ENCODE measurements at regions not wholly inside any gene's neighbourhood (a gene's known extent, or its start where the extent isn't known, plus 50 kb on each side); places are given as distances from the start of the nearest gene placed in this dataset.

- Histone ChIP-seq H3K36me3 (ENCODE audit: control insufficient read depth in 2 of 2, extremely low read depth in 1 of 2, insufficient read depth in 2 of 2, low read length in 2 of 2) (no peaks in the 10 kb centered on the region), H3K4me2 (ENCODE audit: insufficient read depth, low read length) (no peak overlapping the region), H3K9me1 (replicated peaks; ENCODE audit: control insufficient read depth, extremely low read depth, insufficient read depth, low read length) (no peaks in the 10 kb centered on the region), H3K79me2 (ENCODE audit: control insufficient read depth, insufficient read depth, low read length) (no peaks in the 10 kb centered on the region), H3K27me3 (ENCODE audit: control insufficient read depth in 2 of 2, insufficient read depth in 2 of 2, low read length in 2 of 2) (no peaks in the 10 kb centered on the region), H3K27ac (ENCODE audit: insufficient read depth, low read depth, low read length) (no peak overlapping the region), H3K4me3 (replicated peaks in 1 of 3; ENCODE audit: insufficient read depth in 1 of 3, low read depth in 1 of 3, low read length in 3 of 3) (no peak overlapping the region), H3K9ac (replicated peaks; ENCODE audit: extremely low read depth, insufficient read depth, low read length) (no peak overlapping the region), H4K20me1 (replicated peaks; ENCODE audit: control insufficient read depth, extremely low read depth, insufficient read depth, low read length) (no peaks in the 10 kb centered on the region), H2AFZ (ENCODE audit: low read depth, low read length) (no peak overlapping the region), H3K4me1 (ENCODE audit: control insufficient read depth, extremely low read depth, insufficient read depth, low read length) (no peaks in the 10 kb centered on the region), H3K9me3 (replicated peaks; ENCODE audit: control insufficient read depth, insufficient read depth, low read length) (peaks cover 2% of the 10 kb centered on the region)
- TF ChIP-seq MYC (IDR thresholded peaks at IDR 0.05; ENCODE audit: low read depth, low read length) = no peak
- TF ChIP-seq JUN (IDR thresholded peaks at IDR 0.05; ENCODE audit: borderline replicate concordance, insufficient read depth, insufficient read length, low read depth) = no peak
- no peak for TF ChIP-seq FOS (IDR thresholded peaks at IDR 0.05; ENCODE audit: borderline replicate concordance, insufficient read depth, low read length)
- no peak for TF ChIP-seq GATA2 (IDR thresholded peaks at IDR 0.05; ENCODE audit: insufficient read depth, insufficient read length, low read depth, low read length)
- FAIRE-seq (no peak), DNase-seq (ENCODE audit: low read depth, low spot score) (no peak)
- ChIA-PET POLR2A (no interaction called here), CTCF (no interaction called here)
- intact Hi-C loops (cut with micrococcal nuclease) (no loop called here), dilution Hi-C loops (cut with MboI; ENCODE audit: extremely low pct_ligation_motif_present, low sequenced_read_pairs) (no loop called here)
- no TSS peak for BruUV-seq (replicated peaks)
Observed at GRCh38 chr5:163041254-163041653, 396.1 kb upstream of the CCNG1 start.

GRCh38 chr5:163079618-163080017 lies 357.8 kb upstream of the CCNG1 start:
- Histone ChIP-seq H3K4me1 (ENCODE audit: control insufficient read depth, extremely low read depth, insufficient read depth, low read length) (no peaks in the 10 kb centered on the region), H3K27me3 (ENCODE audit: control insufficient read depth in 2 of 2, insufficient read depth in 2 of 2, low read length in 2 of 2) (no peaks in the 10 kb centered on the region), H2AFZ (ENCODE audit: low read depth, low read length) (no peak overlapping the region), H4K20me1 (replicated peaks; ENCODE audit: control insufficient read depth, extremely low read depth, insufficient read depth, low read length) (no peaks in the 10 kb centered on the region), H3K9me1 (replicated peaks; ENCODE audit: control insufficient read depth, extremely low read depth, insufficient read depth, low read length) (no peaks in the 10 kb centered on the region), H3K36me3 (ENCODE audit: control insufficient read depth in 2 of 2, extremely low read depth in 1 of 2, insufficient read depth in 2 of 2, low read length in 2 of 2) (no peaks in the 10 kb centered on the region), H3K9ac (replicated peaks; ENCODE audit: extremely low read depth, insufficient read depth, low read length) (no peak overlapping the region), H3K4me3 (replicated peaks in 1 of 3; ENCODE audit: insufficient read depth in 1 of 3, low read depth in 1 of 3, low read length in 3 of 3) (no peak overlapping the region), H3K27ac (ENCODE audit: insufficient read depth, low read depth, low read length) (no peak overlapping the region), H3K79me2 (ENCODE audit: control insufficient read depth, insufficient read depth, low read length) (no peaks in the 10 kb centered on the region), H3K9me3 (replicated peaks; ENCODE audit: control insufficient read depth, insufficient read depth, low read length) (no peaks in the 10 kb centered on the region), H3K4me2 (ENCODE audit: insufficient read depth, low read length) (no peak overlapping the region)
- TF ChIP-seq MYC (IDR thresholded peaks at IDR 0.05; ENCODE audit: low read depth, low read length) = no peak
- TF ChIP-seq JUN (IDR thresholded peaks at IDR 0.05; ENCODE audit: borderline replicate concordance, insufficient read depth, insufficient read length, low read depth) = no peak
- TF ChIP-seq FOS (IDR thresholded peaks at IDR 0.05; ENCODE audit: borderline replicate concordance, insufficient read depth, low read length) = no peak
- no peak for TF ChIP-seq POLR2A (IDR thresholded peaks at IDR 0.05; ENCODE audit: low read depth, low read length)
- TF ChIP-seq CTCF (IDR thresholded peaks at IDR 0.05; ENCODE audit: extremely low read depth in 1 of 2, insufficient read depth in 1 of 2, low read depth in 1 of 2, low read length in 2 of 2) = no peak
- TF ChIP-seq, protein P1, sequence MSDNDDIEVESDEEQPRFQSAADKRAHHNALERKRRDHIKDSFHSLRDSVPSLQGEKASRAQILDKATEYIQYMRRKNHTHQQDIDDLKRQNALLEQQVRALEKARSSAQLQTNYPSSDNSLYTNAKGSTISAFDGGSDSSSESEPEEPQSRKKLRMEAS (IDR thresholded peaks at IDR 0.05; ENCODE audit: insufficient read depth, insufficient read length) = no peak
- TF ChIP-seq POLR2AphosphoS5 (IDR thresholded peaks at IDR 0.05; ENCODE audit: insufficient read depth, low read depth, low read length) = no peak
- ChIA-PET CTCF (no interaction called here), POLR2A (no interaction called here)
- dilution Hi-C loops (cut with MboI; ENCODE audit: extremely low pct_ligation_motif_present, low sequenced_read_pairs) = no loop called here
- intact Hi-C loops (cut with micrococcal nuclease) = no loop called here
- no TSS peak for BruUV-seq (replicated peaks)
- no peak for FAIRE-seq
- no peak for DNase-seq (ENCODE audit: low read depth, low spot score)

All from endothelial cell of umbilical vein (primary cell).